Hepatocyte (in vitro differentiated cells): ENCODE measurements at regions not wholly inside any gene's neighbourhood (a gene's known extent, or its start where the extent isn't known, plus 50 kb on each side); places are given as distances from the start of the nearest gene placed in this dataset.

Source experiments
- CTCF ChIP-seq: fragments of 200-600 bp; sonication (generic); IDR thresholded peaks from 2 replicates; pipeline ENCODE4 v1.5.1; 2016; ENCODE audit warnings: antibody characterized with exemption, mild to moderate bottlenecking; ENCODE audit not compliant: poor library complexity
- EZH2 ChIP-seq: fragments of 200-600 bp; sonication (generic); IDR thresholded peaks from 2 replicates; pipeline ENCODE4 v1.6.1; 2016; ENCODE audit warnings: antibody characterized with exemption, mild to moderate bottlenecking, borderline replicate concordance
- EZH2phosphoT487 ChIP-seq: fragments of 200-600 bp; sonication (generic); IDR thresholded peaks from one replicate; pipeline ENCODE4 v1.6.1; 2018; ENCODE audit warnings: antibody characterized with exemption, mild to moderate bottlenecking, low read depth, moderate library complexity; ENCODE audit not compliant: unreplicated experiment, severe bottlenecking

DNA sequence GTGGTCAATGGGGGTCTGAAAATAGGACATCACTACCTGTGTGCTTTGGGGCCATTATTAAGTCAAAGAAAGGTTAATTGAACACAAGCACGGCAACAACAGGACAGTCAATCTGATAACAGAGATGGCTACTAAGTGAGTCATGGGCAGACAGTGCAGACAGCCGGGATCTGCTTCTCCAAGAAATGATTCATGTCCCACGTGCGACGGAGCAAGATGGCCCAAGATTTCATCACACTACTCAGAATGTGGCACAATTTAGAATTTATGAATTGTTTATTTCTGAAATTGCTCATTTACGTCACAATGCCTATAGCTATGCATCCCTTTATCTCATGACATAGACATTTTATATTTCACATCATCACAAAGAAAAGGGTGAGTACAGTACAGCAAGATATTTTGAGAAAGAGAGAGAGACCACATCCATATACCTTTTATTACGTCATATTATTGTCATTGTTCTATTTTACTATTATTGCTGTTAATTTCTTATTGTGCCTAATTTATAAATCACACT is 770.6 kb upstream of the NR2F2 start:
- no peak for TF ChIP-seq CTCF
- TF ChIP-seq EZH2phosphoT487, result no peak
- TF ChIP-seq EZH2, result no peak
